ENCODE measurements at regions not wholly inside any gene's neighbourhood (a gene's known extent, or its start where the extent isn't known, plus 50 kb on each side); places are given as distances from the start of the nearest gene placed in this dataset.

GRCh38 chr1:164971391-164971790 lies 385.1 kb downstream of the LMX1A start:
- WGBS (ENCODE audit: missing lambda C conversion rate), result 71% methylated on average over 5 of the region's 5 CpGs
- no peaks in the 10 kb centered on the region for H3K4me1 ChIP-seq
- CTCF ChIA-PET, result interaction anchor here (0.8 to 1.2 kb wide), 4 partner anchors 10 to 143 kb away, joined by 3 to 4 read pairs (median 3); no protein-coding TSS in a partner anchor
- H3K9me3 ChIP-seq, result no peaks in the 10 kb centered on the region
- no peak for TF ChIP-seq GATA3 (IDR thresholded peaks at IDR 0.05; ENCODE audit: borderline replicate concordance)
- DNase-seq (ENCODE audit: low read depth in 1 of 2, low spot score in 1 of 2) (no peak), FAIRE-seq (no peak), ATAC-seq (no peak)
- no peak overlapping the region for H3K4me2 ChIP-seq
- H3K4me3 ChIP-seq, result no peak overlapping the region
- no peak overlapping the region for H3K27ac ChIP-seq
- POLR2A ChIA-PET, result no interaction called here

GRCh38 chr1:164969253-164969652 lies 387.3 kb downstream of the LMX1A start:
- ChIA-PET CTCF (no interaction called here), POLR2A (no interaction called here)
- ATAC-seq, result no peak

DNA sequence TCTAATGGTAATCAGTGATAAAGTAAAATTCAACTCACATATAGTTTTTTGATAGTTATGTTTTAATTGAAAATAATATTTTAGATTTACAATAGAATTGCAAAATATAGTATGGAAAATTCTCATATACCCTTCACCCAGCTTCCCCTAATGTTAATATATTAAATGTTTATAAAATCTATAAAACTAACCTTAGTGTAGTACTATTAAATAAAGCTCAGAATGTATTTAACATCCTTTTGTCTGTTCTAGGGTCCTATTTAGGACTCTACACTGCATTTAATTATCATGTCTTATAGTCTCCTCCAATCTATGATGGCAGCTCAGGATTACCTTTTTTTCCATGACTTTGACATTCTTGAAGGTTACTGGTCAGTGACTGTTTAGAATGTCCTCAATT lies 389.2 kb downstream of the LMX1A start:
- DNase-seq (ENCODE audit: low read depth in 1 of 2, low spot score in 1 of 2) (no peak), FAIRE-seq (no peak), ATAC-seq (no peak)
- Histone ChIP-seq H3K27ac (no peak overlapping the region), H3K9me3 (no peaks in the 10 kb centered on the region), H3K4me3 (no peak overlapping the region), H3K4me1 (no peaks in the 10 kb centered on the region), H3K4me2 (no peak overlapping the region)
- TF ChIP-seq, protein P1, sequence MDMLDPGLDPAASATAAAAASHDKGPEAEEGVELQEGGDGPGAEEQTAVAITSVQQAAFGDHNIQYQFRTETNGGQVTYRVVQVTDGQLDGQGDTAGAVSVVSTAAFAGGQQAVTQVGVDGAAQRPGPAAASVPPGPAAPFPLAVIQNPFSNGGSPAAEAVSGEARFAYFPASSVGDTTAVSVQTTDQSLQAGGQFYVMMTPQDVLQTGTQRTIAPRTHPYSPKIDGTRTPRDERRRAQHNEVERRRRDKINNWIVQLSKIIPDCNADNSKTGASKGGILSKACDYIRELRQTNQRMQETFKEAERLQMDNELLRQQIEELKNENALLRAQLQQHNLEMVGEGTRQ (IDR thresholded peaks at IDR 0.05), result no peak
- TF ChIP-seq BHLHE40 (IDR thresholded peaks at IDR 0.05; ENCODE audit: low read depth, low read length), result no peak
- no peak for TF ChIP-seq CEBPB (IDR thresholded peaks at IDR 0.05)
- TF ChIP-seq EHF (CRISPR knock-in tag; IDR thresholded peaks at IDR 0.05), result no peak
- TF ChIP-seq RCOR1 (IDR thresholded peaks at IDR 0.05; ENCODE audit: low read depth, low read length), result no peak
- TF ChIP-seq EP300 (IDR thresholded peaks at IDR 0.05), result no peak
- TF ChIP-seq KDM1A (IDR thresholded peaks at IDR 0.05; ENCODE audit: low read depth), result no peak
- no peak for TF ChIP-seq NFE2L2 (conservative IDR thresholded peaks at IDR 0.05; ENCODE audit: low read length)
- TF ChIP-seq, protein P2, sequence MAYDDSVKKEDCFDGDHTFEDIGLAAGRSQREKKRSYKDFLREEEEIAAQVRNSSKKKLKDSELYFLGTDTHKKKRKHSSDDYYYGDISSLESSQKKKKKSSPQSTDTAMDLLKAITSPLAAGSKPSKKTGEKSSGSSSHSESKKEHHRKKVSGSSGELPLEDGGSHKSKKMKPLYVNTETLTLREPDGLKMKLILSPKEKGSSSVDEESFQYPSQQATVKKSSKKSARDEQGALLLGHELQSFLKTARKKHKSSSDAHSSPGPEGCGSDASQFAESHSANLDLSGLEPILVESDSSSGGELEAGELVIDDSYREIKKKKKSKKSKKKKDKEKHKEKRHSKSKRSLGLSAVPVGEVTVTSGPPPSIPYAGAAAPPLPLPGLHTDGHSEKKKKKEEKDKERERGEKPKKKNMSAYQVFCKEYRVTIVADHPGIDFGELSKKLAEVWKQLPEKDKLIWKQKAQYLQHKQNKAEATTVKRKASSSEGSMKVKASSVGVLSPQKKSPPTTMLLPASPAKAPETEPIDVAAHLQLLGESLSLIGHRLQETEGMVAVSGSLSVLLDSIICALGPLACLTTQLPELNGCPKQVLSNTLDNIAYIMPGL (CRISPR knock-in tag; IDR thresholded peaks at IDR 0.05; ENCODE audit: borderline replicate concordance), result no peak
- POLR2A ChIA-PET, result no interaction called here
- CTCF ChIA-PET, result interaction anchor here (1.0 to 1.2 kb wide), 2 partner anchors 16 to 109 kb away, joined by 3 read pairs; no protein-coding TSS in a partner anchor

More at GRCh38 chr1:164969253-164969652, 387.3 kb downstream of the LMX1A start:
- 16% methylated on average over 2 of the region's 2 CpGs for WGBS (ENCODE audit: missing lambda C conversion rate)
- Histone ChIP-seq H3K4me1 (no peaks in the 10 kb centered on the region), H3K4me3 (no peak overlapping the region), H3K4me2 (no peak overlapping the region), H3K27ac (no peak overlapping the region), H3K9me3 (no peaks in the 10 kb centered on the region)
- FAIRE-seq (no peak), DNase-seq (ENCODE audit: low read depth in 1 of 2, low spot score in 1 of 2) (no peak)
- no peak for TF ChIP-seq HES2 (IDR thresholded peaks at IDR 0.05)
- no peak for TF ChIP-seq PHF8 (IDR thresholded peaks at IDR 0.05; ENCODE audit: borderline replicate concordance, low read depth)
- no peak for TF ChIP-seq JUN (IDR thresholded peaks at IDR 0.05)
- TF ChIP-seq, protein P3, sequence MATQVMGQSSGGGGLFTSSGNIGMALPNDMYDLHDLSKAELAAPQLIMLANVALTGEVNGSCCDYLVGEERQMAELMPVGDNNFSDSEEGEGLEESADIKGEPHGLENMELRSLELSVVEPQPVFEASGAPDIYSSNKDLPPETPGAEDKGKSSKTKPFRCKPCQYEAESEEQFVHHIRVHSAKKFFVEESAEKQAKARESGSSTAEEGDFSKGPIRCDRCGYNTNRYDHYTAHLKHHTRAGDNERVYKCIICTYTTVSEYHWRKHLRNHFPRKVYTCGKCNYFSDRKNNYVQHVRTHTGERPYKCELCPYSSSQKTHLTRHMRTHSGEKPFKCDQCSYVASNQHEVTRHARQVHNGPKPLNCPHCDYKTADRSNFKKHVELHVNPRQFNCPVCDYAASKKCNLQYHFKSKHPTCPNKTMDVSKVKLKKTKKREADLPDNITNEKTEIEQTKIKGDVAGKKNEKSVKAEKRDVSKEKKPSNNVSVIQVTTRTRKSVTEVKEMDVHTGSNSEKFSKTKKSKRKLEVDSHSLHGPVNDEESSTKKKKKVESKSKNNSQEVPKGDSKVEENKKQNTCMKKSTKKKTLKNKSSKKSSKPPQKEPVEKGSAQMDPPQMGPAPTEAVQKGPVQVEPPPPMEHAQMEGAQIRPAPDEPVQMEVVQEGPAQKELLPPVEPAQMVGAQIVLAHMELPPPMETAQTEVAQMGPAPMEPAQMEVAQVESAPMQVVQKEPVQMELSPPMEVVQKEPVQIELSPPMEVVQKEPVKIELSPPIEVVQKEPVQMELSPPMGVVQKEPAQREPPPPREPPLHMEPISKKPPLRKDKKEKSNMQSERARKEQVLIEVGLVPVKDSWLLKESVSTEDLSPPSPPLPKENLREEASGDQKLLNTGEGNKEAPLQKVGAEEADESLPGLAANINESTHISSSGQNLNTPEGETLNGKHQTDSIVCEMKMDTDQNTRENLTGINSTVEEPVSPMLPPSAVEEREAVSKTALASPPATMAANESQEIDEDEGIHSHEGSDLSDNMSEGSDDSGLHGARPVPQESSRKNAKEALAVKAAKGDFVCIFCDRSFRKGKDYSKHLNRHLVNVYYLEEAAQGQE (IDR thresholded peaks at IDR 0.05), result no peak
- TF ChIP-seq CHD2 (IDR thresholded peaks at IDR 0.05; ENCODE audit: low read length, partially characterized antibody), result no peak
- TF ChIP-seq, protein P1 (IDR thresholded peaks at IDR 0.05), result no peak
- TF ChIP-seq BCL3 (IDR thresholded peaks at IDR 0.05), result no peak
- no peak for TF ChIP-seq HOXA7 (CRISPR knock-in tag; IDR thresholded peaks at IDR 0.05)
- TF ChIP-seq, protein P2 (CRISPR knock-in tag; IDR thresholded peaks at IDR 0.05; ENCODE audit: borderline replicate concordance), result no peak
- TF ChIP-seq RFX5 (IDR thresholded peaks at IDR 0.05), result no peak
- TF ChIP-seq RCOR1 (IDR thresholded peaks at IDR 0.05; ENCODE audit: low read depth, low read length), result no peak
- TF ChIP-seq EHMT2 (IDR thresholded peaks at IDR 0.05; ENCODE audit: low read depth), result no peak
- no peak for TF ChIP-seq CHD4 (IDR thresholded peaks at IDR 0.05; ENCODE audit: borderline replicate concordance)
- TF ChIP-seq KDM5A (IDR thresholded peaks at IDR 0.05), result no peak
